ENCODE measurements at regions not wholly inside any gene's neighbourhood (a gene's known extent, or its start where the extent isn't known, plus 50 kb on each side); places are given as distances from the start of the nearest gene placed in this dataset.

DNA sequence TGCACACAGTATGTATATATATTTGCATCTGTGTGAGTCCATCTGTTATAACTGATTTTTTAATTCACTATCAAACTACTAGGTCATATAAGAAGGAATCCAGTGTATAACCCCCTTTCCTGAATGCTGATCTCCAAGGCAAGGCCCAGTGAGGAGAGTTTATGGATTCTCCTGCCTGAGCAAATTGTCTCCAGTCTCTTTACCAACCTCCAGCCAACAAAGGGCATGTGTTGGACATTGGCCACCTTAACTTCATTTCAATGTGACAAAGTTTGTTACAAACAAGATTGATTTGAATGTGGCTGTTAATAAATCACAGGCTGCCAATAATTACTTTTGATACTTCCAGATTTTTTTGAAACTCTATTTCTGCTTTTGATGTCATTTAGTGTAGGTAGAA is 191.6 kb downstream of the HAO1 start:
- H3K9me3 ChIP-seq, result no peaks in the 10 kb centered on the region
- POLR2A ChIA-PET, result no interaction called here
- H3K27ac ChIP-seq (ENCODE audit: low read length), result no peak overlapping the region
- H3K36me3 Mint-ChIP-seq, result no peaks in the 10 kb centered on the region
- no peak overlapping the region for H3K27ac Mint-ChIP-seq
- H3K4me3 ChIP-seq (ENCODE audit: control insufficient read depth in 1 of 2, extremely low read depth in 1 of 2, low read length in 1 of 2), result no peak overlapping the region
- H3K27me3 ChIP-seq (replicated peaks in 1 of 2; ENCODE audit: control insufficient read depth in 2 of 2, extremely low read depth in 1 of 2, insufficient read depth in 2 of 2, low read length in 1 of 2), result no peaks in the 10 kb centered on the region
- peaks cover 0 to 2% of the 10 kb centered on the region in 2 donors for H3K27me3 Mint-ChIP-seq
- no peak overlapping the region for H3K4me3 Mint-ChIP-seq
- ATAC-seq (replicated peaks in 1 of 4) (no peak), DNase-seq (no peak)
- H3K4me1 Mint-ChIP-seq, result no peaks in the 10 kb centered on the region
- H3K4me1 ChIP-seq (ENCODE audit: control insufficient read depth in 1 of 2, extremely low read depth in 1 of 2, insufficient read depth in 2 of 2, low read length in 2 of 2), result no peaks in the 10 kb centered on the region
- H3K36me3 ChIP-seq (ENCODE audit: control insufficient read depth in 2 of 2, extremely low read depth in 1 of 2, insufficient read depth in 1 of 2, low read length in 1 of 2), result no peaks in the 10 kb centered on the region
- peaks cover 4 to 7% (median 5%) of the 10 kb centered on the region in 3 donors for H3K9me3 Mint-ChIP-seq
- CTCF ChIA-PET, result no interaction called here

DNA sequence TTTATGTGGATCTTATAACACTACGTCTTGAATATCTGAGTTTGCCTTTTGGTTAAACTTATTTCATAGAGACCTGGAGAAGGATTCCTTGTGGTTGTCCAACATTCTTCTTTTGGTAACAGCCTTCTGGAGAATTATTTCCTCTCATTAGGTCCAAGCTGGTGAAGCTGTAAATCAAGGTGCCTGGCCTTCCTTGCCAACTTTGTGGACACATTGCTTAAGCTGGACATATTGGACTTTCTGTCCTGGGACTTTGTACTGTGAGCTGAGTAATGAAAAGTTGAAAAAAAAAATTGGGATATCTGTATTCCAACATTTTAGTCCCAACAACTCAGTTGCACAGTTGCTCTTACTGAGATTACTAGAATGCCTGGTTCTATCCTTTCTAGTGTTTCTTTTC is 186.2 kb downstream of the HAO1 start:
- H3K9me3 ChIP-seq, result no peaks in the 10 kb centered on the region
- POLR2A ChIA-PET, result interaction anchor here in 1 of 2 donors (0.7 kb wide), 1 partner anchor 22 kb away, joined by 3 read pairs; no protein-coding TSS in a partner anchor
- H3K4me1 ChIP-seq (ENCODE audit: control insufficient read depth in 1 of 2, extremely low read depth in 1 of 2, insufficient read depth in 2 of 2, low read length in 2 of 2), result no peaks in the 10 kb centered on the region
- Mint-ChIP-seq H3K36me3 (no peaks in the 10 kb centered on the region), H3K4me3 (no peak overlapping the region), H3K27ac (no peak overlapping the region), H3K4me1 (no peaks in the 10 kb centered on the region), H3K9me3 (peaks cover 0 to 15% (median 4%) of the 10 kb centered on the region in 3 donors), H3K27me3 (peaks cover 0 to 2% of the 10 kb centered on the region in 2 donors)
- H3K36me3 ChIP-seq (ENCODE audit: control insufficient read depth in 2 of 2, extremely low read depth in 1 of 2, insufficient read depth in 1 of 2, low read length in 1 of 2), result no peaks in the 10 kb centered on the region
- no peak overlapping the region for H3K27ac ChIP-seq (ENCODE audit: low read length)
- CTCF ChIA-PET, result no interaction called here
- DNase-seq, result no peak
- H3K4me3 ChIP-seq (ENCODE audit: control insufficient read depth in 1 of 2, extremely low read depth in 1 of 2, low read length in 1 of 2), result no peak overlapping the region
- WGBS (ENCODE audit: insufficient coverage), result no CpG with 5 or more reads among the region's 1 CpG
- H3K27me3 ChIP-seq (replicated peaks in 1 of 2; ENCODE audit: control insufficient read depth in 2 of 2, extremely low read depth in 1 of 2, insufficient read depth in 2 of 2, low read length in 1 of 2), result no peaks in the 10 kb centered on the region
- ATAC-seq (replicated peaks in 1 of 4), result no peak

DNA sequence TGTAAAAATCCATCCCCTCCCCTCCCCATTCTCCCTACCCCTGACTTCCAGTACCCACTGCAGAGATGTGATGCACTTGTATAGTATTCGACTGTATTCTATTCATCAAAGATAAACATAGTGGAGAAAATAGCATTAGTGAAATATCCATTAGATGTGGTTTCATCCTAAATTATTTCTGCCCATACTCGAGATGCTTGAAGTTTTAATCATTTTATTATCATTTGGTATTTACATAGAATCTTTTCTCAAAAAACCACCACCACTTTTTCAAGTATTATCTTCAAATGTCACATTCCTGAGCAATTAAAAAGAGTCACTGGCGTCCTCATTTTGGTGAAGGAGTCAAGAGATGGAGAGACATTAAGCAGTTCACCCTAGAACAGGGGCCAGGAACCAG is 181.9 kb downstream of the HAO1 start:
- no peaks in the 10 kb centered on the region for H3K4me1 Mint-ChIP-seq
- H3K36me3 Mint-ChIP-seq, result no peaks in the 10 kb centered on the region
- H3K9me3 Mint-ChIP-seq, result peaks cover 0 to 12% (median 4%) of the 10 kb centered on the region in 3 donors
- ChIA-PET CTCF (no interaction called here), POLR2A (no interaction called here)
- no CpG with 5 or more reads among the region's 3 CpGs for WGBS (ENCODE audit: insufficient coverage)
- Histone ChIP-seq H3K4me3 (ENCODE audit: control insufficient read depth in 1 of 2, extremely low read depth in 1 of 2, low read length in 1 of 2) (no peak overlapping the region), H3K9me3 (no peaks in the 10 kb centered on the region), H3K36me3 (ENCODE audit: control insufficient read depth in 2 of 2, extremely low read depth in 1 of 2, insufficient read depth in 1 of 2, low read length in 1 of 2) (no peaks in the 10 kb centered on the region), H3K27ac (ENCODE audit: low read length) (no peak overlapping the region), H3K4me1 (ENCODE audit: control insufficient read depth in 1 of 2, extremely low read depth in 1 of 2, insufficient read depth in 2 of 2, low read length in 2 of 2) (no peaks in the 10 kb centered on the region), H3K27me3 (replicated peaks in 1 of 2; ENCODE audit: control insufficient read depth in 2 of 2, extremely low read depth in 1 of 2, insufficient read depth in 2 of 2, low read length in 1 of 2) (no peaks in the 10 kb centered on the region)
- ATAC-seq (replicated peaks in 1 of 4) (no peak), DNase-seq (no peak)
- H3K27ac Mint-ChIP-seq, result no peak overlapping the region
- no peak overlapping the region for H3K4me3 Mint-ChIP-seq
- H3K27me3 Mint-ChIP-seq, result no peaks in the 10 kb centered on the region

DNA sequence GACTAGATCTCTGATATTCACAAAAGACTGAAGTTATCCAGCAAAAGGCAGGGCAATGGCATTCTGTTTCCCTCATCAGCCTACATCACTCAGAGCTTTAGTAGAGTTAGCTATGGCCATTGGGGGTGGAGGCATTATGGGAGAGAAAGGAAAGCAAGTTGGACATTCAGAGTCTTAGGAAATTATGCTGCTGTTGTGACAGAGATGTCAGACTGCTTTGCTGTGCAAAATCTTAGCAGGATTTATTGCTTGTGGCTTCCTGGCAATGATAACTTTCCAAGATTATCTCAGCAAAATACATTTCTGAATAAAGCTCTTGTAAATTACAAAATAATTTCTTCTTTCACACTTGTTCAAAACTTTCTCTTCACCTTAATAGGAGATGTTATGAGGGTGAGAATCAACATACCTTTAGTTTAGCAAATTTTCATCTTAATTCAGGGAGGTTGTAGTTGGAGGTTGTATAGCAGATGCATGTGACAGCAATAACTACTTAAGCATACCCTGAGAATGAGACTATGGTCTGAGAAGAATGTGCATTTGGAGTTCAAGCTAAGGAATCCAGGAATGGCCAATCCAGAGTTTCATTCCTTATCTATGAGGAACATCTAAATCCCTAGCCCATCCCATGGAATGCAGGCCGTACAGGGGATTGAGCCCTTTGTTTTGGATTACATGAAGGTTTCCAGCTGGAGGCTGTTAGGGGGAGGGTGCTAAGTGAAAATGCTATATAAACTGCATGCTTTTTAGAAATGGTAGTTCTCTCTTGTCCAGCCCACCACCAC is 179.8 kb downstream of the HAO1 start:
- Mint-ChIP-seq H3K4me1 (no peaks in the 10 kb centered on the region), H3K27ac (no peak overlapping the region), H3K27me3 (no peaks in the 10 kb centered on the region), H3K9me3 (peaks cover 0 to 8% (median 4%) of the 10 kb centered on the region in 3 donors), H3K36me3 (no peaks in the 10 kb centered on the region), H3K4me3 (no peak overlapping the region)
- Histone ChIP-seq H3K4me1 (ENCODE audit: control insufficient read depth in 1 of 2, extremely low read depth in 1 of 2, insufficient read depth in 2 of 2, low read length in 2 of 2) (no peaks in the 10 kb centered on the region), H3K27ac (ENCODE audit: low read length) (no peak overlapping the region), H3K9me3 (no peaks in the 10 kb centered on the region), H3K4me3 (ENCODE audit: control insufficient read depth in 1 of 2, extremely low read depth in 1 of 2, low read length in 1 of 2) (no peak overlapping the region), H3K27me3 (replicated peaks in 1 of 2; ENCODE audit: control insufficient read depth in 2 of 2, extremely low read depth in 1 of 2, insufficient read depth in 2 of 2, low read length in 1 of 2) (no peaks in the 10 kb centered on the region), H3K36me3 (ENCODE audit: control insufficient read depth in 2 of 2, extremely low read depth in 1 of 2, insufficient read depth in 1 of 2, low read length in 1 of 2) (no peaks in the 10 kb centered on the region)
- no CpG with 5 or more reads among the region's 1 CpG for WGBS (ENCODE audit: insufficient coverage)
- POLR2A ChIA-PET, result no interaction called here
- no peak for ATAC-seq (replicated peaks in 1 of 4)
- CTCF ChIA-PET, result no interaction called here
- no peak for DNase-seq

DNA sequence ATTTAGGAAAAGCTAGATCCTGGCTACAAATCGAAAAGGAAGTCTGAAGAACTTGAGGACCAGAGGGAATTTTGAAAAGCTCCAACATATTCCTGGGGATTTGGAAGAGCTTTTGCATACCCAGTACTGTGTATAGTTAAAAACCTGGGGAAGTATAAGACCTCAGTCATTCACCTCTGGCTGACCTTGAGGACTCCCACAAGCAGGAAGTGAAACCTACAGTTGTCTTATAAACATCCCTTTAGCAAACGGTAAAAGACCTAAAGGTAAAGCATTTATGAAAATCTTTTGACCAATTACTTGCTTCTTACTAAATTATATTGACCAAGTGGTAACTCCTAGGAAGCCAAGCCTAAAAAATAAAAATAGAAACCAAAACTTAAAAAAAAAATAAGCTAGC is 175.0 kb downstream of the HAO1 start:
- Mint-ChIP-seq H3K4me1 (no peaks in the 10 kb centered on the region), H3K4me3 (no peak overlapping the region), H3K27me3 (no peaks in the 10 kb centered on the region), H3K27ac (no peak overlapping the region), H3K9me3 (peaks cover 0 to 4% (median 0%) of the 10 kb centered on the region in 3 donors), H3K36me3 (no peaks in the 10 kb centered on the region)
- Histone ChIP-seq H3K27me3 (replicated peaks in 1 of 2; ENCODE audit: control insufficient read depth in 2 of 2, extremely low read depth in 1 of 2, insufficient read depth in 2 of 2, low read length in 1 of 2) (no peaks in the 10 kb centered on the region), H3K4me3 (ENCODE audit: control insufficient read depth in 1 of 2, extremely low read depth in 1 of 2, low read length in 1 of 2) (no peak overlapping the region), H3K4me1 (ENCODE audit: control insufficient read depth in 1 of 2, extremely low read depth in 1 of 2, insufficient read depth in 2 of 2, low read length in 2 of 2) (no peaks in the 10 kb centered on the region), H3K36me3 (ENCODE audit: control insufficient read depth in 2 of 2, extremely low read depth in 1 of 2, insufficient read depth in 1 of 2, low read length in 1 of 2) (no peaks in the 10 kb centered on the region), H3K9me3 (no peaks in the 10 kb centered on the region), H3K27ac (ENCODE audit: low read length) (no peak overlapping the region)
- CTCF ChIA-PET, result no interaction called here
- ATAC-seq (replicated peaks in 1 of 4), result no peak
- POLR2A ChIA-PET, result no interaction called here
- 20% methylated on average over 2 of the region's 2 CpGs for WGBS (ENCODE audit: insufficient coverage)
- no peak for DNase-seq

DNA sequence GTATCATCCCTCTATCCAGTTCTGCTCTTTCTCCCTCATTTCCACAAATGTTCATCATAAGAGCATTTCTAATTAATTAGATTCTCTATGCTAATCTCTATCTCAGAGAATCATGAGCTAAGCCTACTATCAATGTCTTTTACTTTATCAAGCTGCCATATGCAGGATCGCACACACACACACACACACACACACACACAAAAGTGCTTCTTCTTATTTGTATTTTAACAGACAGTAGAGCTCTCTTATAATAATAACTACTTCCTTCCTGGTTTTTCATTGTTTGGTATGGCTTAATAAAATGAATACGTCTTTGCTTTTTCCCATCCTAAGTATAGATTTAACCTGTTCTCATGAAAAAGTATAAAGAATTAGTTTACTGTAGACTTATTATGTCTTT is 170.2 kb downstream of the HAO1 start:
- ATAC-seq (replicated peaks in 1 of 4), result no peak
- H3K27me3 Mint-ChIP-seq, result no peaks in the 10 kb centered on the region
- Histone ChIP-seq H3K4me3 (ENCODE audit: control insufficient read depth in 1 of 2, extremely low read depth in 1 of 2, low read length in 1 of 2) (no peak overlapping the region), H3K9me3 (no peaks in the 10 kb centered on the region), H3K27me3 (replicated peaks in 1 of 2; ENCODE audit: control insufficient read depth in 2 of 2, extremely low read depth in 1 of 2, insufficient read depth in 2 of 2, low read length in 1 of 2) (no peaks in the 10 kb centered on the region), H3K4me1 (ENCODE audit: control insufficient read depth in 1 of 2, extremely low read depth in 1 of 2, insufficient read depth in 2 of 2, low read length in 2 of 2) (no peaks in the 10 kb centered on the region), H3K27ac (ENCODE audit: low read length) (no peak overlapping the region), H3K36me3 (ENCODE audit: control insufficient read depth in 2 of 2, extremely low read depth in 1 of 2, insufficient read depth in 1 of 2, low read length in 1 of 2) (no peaks in the 10 kb centered on the region)
- H3K4me3 Mint-ChIP-seq, result no peak overlapping the region
- WGBS (ENCODE audit: insufficient coverage), result no CpG with 5 or more reads among the region's 2 CpGs
- CTCF ChIA-PET, result no interaction called here
- POLR2A ChIA-PET, result no interaction called here
- no peak for DNase-seq
- no peak overlapping the region for H3K27ac Mint-ChIP-seq
- H3K36me3 Mint-ChIP-seq, result no peaks in the 10 kb centered on the region
- no peaks in the 10 kb centered on the region for H3K4me1 Mint-ChIP-seq
- H3K9me3 Mint-ChIP-seq, result peaks cover 0 to 4% (median 0%) of the 10 kb centered on the region in 3 donors

DNA sequence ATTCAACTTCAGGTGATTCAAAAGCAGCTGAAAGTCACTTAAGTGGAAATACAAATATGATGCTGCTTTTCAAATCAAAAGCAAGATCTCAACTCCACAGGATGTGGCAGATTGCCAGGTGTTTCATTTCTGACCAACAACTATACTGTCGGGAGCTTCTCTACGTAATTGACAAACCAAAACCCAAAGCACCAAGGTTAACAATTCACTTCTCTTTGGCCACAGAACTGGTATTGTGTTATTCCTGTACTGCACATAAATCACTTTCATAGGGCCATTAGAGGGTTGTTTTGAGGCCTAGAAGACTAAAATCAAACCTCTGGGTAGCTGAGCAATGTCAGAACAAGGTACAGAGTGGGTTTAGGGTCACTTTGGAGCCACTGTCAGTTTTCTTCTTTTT is 169.7 kb downstream of the HAO1 start:
- Histone ChIP-seq H3K4me1 (ENCODE audit: control insufficient read depth in 1 of 2, extremely low read depth in 1 of 2, insufficient read depth in 2 of 2, low read length in 2 of 2) (no peaks in the 10 kb centered on the region), H3K4me3 (ENCODE audit: control insufficient read depth in 1 of 2, extremely low read depth in 1 of 2, low read length in 1 of 2) (no peak overlapping the region), H3K36me3 (ENCODE audit: control insufficient read depth in 2 of 2, extremely low read depth in 1 of 2, insufficient read depth in 1 of 2, low read length in 1 of 2) (no peaks in the 10 kb centered on the region), H3K9me3 (no peaks in the 10 kb centered on the region), H3K27ac (ENCODE audit: low read length) (no peak overlapping the region), H3K27me3 (replicated peaks in 1 of 2; ENCODE audit: control insufficient read depth in 2 of 2, extremely low read depth in 1 of 2, insufficient read depth in 2 of 2, low read length in 1 of 2) (no peaks in the 10 kb centered on the region)
- Mint-ChIP-seq H3K36me3 (no peaks in the 10 kb centered on the region), H3K9me3 (peaks cover 0 to 4% (median 0%) of the 10 kb centered on the region in 3 donors), H3K27me3 (no peaks in the 10 kb centered on the region), H3K4me3 (no peak overlapping the region), H3K27ac (no peak overlapping the region), H3K4me1 (no peaks in the 10 kb centered on the region)
- DNase-seq (no peak), ATAC-seq (replicated peaks in 1 of 4) (no peak)
- WGBS (ENCODE audit: insufficient coverage), result no CpG with 5 or more reads among the region's 2 CpGs
- ChIA-PET POLR2A (no interaction called here), CTCF (no interaction called here)

Data from T-cell (primary cell).